SK-N-SH treated with all-trans-retinoic acid at 6 μM for 48 hours (cell line): ENCODE measurements at regions not wholly inside any gene's neighbourhood (a gene's known extent, or its start where the extent isn't known, plus 50 kb on each side); places are given as distances from the start of the nearest gene placed in this dataset.

Experiments
- BACH2 ChIP-seq: fragments of 250-450 bp; sonication (Bioruptor Pico); IDR thresholded peaks from 2 replicates; pipeline ENCODE4 v1.9.0; 2021; ENCODE audit warnings: mild to moderate bottlenecking, borderline replicate concordance
- CREB5 ChIP-seq: fragments of 250-450 bp; sonication (Bioruptor Pico); IDR thresholded peaks from 2 replicates; pipeline ENCODE4 v1.5.1; 2020; ENCODE audit warnings: low read depth, mild to moderate bottlenecking, moderate library complexity
- OSR1 ChIP-seq: fragments of 250-450 bp; sonication (Bioruptor Pico); IDR thresholded peaks from 2 replicates; pipeline ENCODE4 v1.8.0; 2022; ENCODE audit warnings: moderate library complexity, mild to moderate bottlenecking, inconsistent platforms
- SNAI2 ChIP-seq: fragments of 250-450 bp; sonication (Bioruptor Pico); IDR thresholded peaks from 2 replicates; pipeline ENCODE4 v1.5.0; 2020; ENCODE audit warnings: mild to moderate bottlenecking, moderate library complexity
- ZFP30 ChIP-seq: fragments of 450-650 bp; formaldehyde crosslinking; IDR thresholded peaks from 2 replicates; pipeline ENCODE4 v1.5.0; 2022; ENCODE audit warnings: mild to moderate bottlenecking, moderate library complexity
- ZNF565 ChIP-seq: fragments of 450-650 bp; formaldehyde crosslinking; conservative IDR thresholded peaks from 2 replicates; pipeline ENCODE4 v1.5.0; 2020; ENCODE audit warnings: low read depth, mild to moderate bottlenecking, moderate library complexity
- TF ChIP-seq, protein P1 (sequence below): fragments of 250-450 bp; sonication (Bioruptor Pico); IDR thresholded peaks from 2 replicates; pipeline ENCODE4 v1.5.0; 2020; ENCODE audit warnings: mild to moderate bottlenecking, moderate library complexity
- TF ChIP-seq, protein P2 (sequence below): fragments of 250-450 bp; sonication (Bioruptor Pico); IDR thresholded peaks from 2 replicates; pipeline ENCODE4 v1.8.0; 2020; ENCODE audit warnings: mild to moderate bottlenecking, moderate library complexity, borderline replicate concordance

- TF ChIP-seq, protein P1, sequence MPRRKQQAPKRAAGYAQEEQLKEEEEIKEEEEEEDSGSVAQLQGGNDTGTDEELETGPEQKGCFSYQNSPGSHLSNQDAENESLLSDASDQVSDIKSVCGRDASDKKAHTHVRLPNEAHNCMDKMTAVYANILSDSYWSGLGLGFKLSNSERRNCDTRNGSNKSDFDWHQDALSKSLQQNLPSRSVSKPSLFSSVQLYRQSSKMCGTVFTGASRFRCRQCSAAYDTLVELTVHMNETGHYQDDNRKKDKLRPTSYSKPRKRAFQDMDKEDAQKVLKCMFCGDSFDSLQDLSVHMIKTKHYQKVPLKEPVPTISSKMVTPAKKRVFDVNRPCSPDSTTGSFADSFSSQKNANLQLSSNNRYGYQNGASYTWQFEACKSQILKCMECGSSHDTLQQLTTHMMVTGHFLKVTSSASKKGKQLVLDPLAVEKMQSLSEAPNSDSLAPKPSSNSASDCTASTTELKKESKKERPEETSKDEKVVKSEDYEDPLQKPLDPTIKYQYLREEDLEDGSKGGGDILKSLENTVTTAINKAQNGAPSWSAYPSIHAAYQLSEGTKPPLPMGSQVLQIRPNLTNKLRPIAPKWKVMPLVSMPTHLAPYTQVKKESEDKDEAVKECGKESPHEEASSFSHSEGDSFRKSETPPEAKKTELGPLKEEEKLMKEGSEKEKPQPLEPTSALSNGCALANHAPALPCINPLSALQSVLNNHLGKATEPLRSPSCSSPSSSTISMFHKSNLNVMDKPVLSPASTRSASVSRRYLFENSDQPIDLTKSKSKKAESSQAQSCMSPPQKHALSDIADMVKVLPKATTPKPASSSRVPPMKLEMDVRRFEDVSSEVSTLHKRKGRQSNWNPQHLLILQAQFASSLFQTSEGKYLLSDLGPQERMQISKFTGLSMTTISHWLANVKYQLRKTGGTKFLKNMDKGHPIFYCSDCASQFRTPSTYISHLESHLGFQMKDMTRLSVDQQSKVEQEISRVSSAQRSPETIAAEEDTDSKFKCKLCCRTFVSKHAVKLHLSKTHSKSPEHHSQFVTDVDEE = no peak
- TF ChIP-seq OSR1 (CRISPR knock-in tag) = no peak
- TF ChIP-seq BACH2 = no peak
- TF ChIP-seq, protein P2, sequence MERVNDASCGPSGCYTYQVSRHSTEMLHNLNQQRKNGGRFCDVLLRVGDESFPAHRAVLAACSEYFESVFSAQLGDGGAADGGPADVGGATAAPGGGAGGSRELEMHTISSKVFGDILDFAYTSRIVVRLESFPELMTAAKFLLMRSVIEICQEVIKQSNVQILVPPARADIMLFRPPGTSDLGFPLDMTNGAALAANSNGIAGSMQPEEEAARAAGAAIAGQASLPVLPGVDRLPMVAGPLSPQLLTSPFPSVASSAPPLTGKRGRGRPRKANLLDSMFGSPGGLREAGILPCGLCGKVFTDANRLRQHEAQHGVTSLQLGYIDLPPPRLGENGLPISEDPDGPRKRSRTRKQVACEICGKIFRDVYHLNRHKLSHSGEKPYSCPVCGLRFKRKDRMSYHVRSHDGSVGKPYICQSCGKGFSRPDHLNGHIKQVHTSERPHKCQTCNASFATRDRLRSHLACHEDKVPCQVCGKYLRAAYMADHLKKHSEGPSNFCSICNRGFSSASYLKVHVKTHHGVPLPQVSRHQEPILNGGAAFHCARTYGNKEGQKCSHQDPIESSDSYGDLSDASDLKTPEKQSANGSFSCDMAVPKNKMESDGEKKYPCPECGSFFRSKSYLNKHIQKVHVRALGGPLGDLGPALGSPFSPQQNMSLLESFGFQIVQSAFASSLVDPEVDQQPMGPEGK = no peak
- no peak for TF ChIP-seq ZNF565
- TF ChIP-seq ZFP30 = no peak
- TF ChIP-seq CREB5 = no peak
- TF ChIP-seq SNAI2 (CRISPR knock-in tag) = no peak
These were observed 163.8 kb upstream of the LMNTD1 start for GRCh38 chr12:25716842-25717241.
